RWPE2 (cell line): ENCODE measurements at regions not wholly inside any gene's neighbourhood (a gene's known extent, or its start where the extent isn't known, plus 50 kb on each side); places are given as distances from the start of the nearest gene placed in this dataset.
A peak's percentile ranks its signal among the peaks of the same experiment; 100 is the strongest.

Experiments
- ATAC-seq: fragments of 200-7000 bp; cut with Tn5 transposase; 3 replicates; pipeline ENCODE4 v1.9.1; 2021; ENCODE audit warnings: low read depth
- DNase-seq: peaks from one replicate; pipeline ENCODE4 v3.0.0-alpha.2; 2020; ENCODE audit warnings: low spot score
- H3K27ac ChIP-seq: fragments of 450-650 bp; 2 replicates; pipeline ENCODE4 v1.5.1; 2017; ENCODE audit warnings: mild to moderate bottlenecking; ENCODE audit not compliant: poor library complexity, severe bottlenecking
- H3K27me3 ChIP-seq: fragments of 250-450 bp; sonication (Bioruptor Pico); 2 replicates; pipeline ENCODE4 v1.5.1; 2021; ENCODE audit warnings: mild to moderate bottlenecking, moderate library complexity; ENCODE audit not compliant: insufficient read depth, poor library complexity, severe bottlenecking
- H3K36me3 ChIP-seq: fragments of 250-450 bp; sonication (Bioruptor Pico); 2 replicates; pipeline ENCODE4 v1.5.1; 2020; ENCODE audit warnings: low read depth, mild to moderate bottlenecking, moderate library complexity
- H3K4me1 ChIP-seq: fragments of 250-450 bp; sonication (Bioruptor Pico); 2 replicates; pipeline ENCODE4 v1.5.1; 2021; ENCODE audit warnings: mild to moderate bottlenecking, moderate library complexity; ENCODE audit not compliant: insufficient read depth, poor library complexity, severe bottlenecking
- H3K4me3 ChIP-seq: fragments of 250-450 bp; sonication (Bioruptor Pico); 2 replicates; pipeline ENCODE4 v1.5.1; 2021; ENCODE audit warnings: mild to moderate bottlenecking, moderate library complexity; ENCODE audit not compliant: severe bottlenecking
- H3K9me3 ChIP-seq: fragments of 250-450 bp; sonication (Bioruptor Pico); 2 replicates; pipeline ENCODE4 v1.5.1; 2021; ENCODE audit warnings: mild to moderate bottlenecking, moderate library complexity; ENCODE audit not compliant: severe bottlenecking
- CTCF ChIP-seq: fragments of 450-650 bp; IDR thresholded peaks from one replicate; pipeline ENCODE4 v1.5.1; 2017; ENCODE audit warnings: mild to moderate bottlenecking, moderate library complexity; ENCODE audit not compliant: poor library complexity, severe bottlenecking

- ATAC-seq (no peak), DNase-seq (no peak)
- H3K4me3 ChIP-seq, result no peak overlapping the region
- no peaks in the 10 kb centered on the region for H3K27me3 ChIP-seq
- H3K27ac ChIP-seq, result peak overlapping the region; percentile 39
- peaks cover 19% of the 10 kb centered on the region for H3K4me1 ChIP-seq
- no peak for TF ChIP-seq CTCF
- H3K9me3 ChIP-seq, result no peaks in the 10 kb centered on the region
- no peaks in the 10 kb centered on the region for H3K36me3 ChIP-seq
Observed at GRCh38 chr1:222995236-222995580, 147.8 kb downstream of the TLR5 start.

- no peak for TF ChIP-seq CTCF
- no peaks in the 10 kb centered on the region for H3K36me3 ChIP-seq
- no peaks in the 10 kb centered on the region for H3K27me3 ChIP-seq
- no peak overlapping the region for H3K4me3 ChIP-seq
- ATAC-seq (no peak), DNase-seq (no peak)
- no peaks in the 10 kb centered on the region for H3K9me3 ChIP-seq
- H3K4me1 ChIP-seq, result peaks cover 19% of the 10 kb centered on the region
- H3K27ac ChIP-seq, result no peak overlapping the region
Observed at GRCh38 chr1:222995620-222996309, 147.3 kb downstream of the TLR5 start.

GRCh38 chr1:222996310-222996975 is 146.6 kb downstream of the TLR5 start:
- DNase-seq (no peak), ATAC-seq (no peak)
- no peak overlapping the region for H3K27ac ChIP-seq
- peaks cover 19% of the 10 kb centered on the region for H3K4me1 ChIP-seq
- H3K36me3 ChIP-seq, result no peaks in the 10 kb centered on the region
- no peaks in the 10 kb centered on the region for H3K27me3 ChIP-seq
- H3K9me3 ChIP-seq, result no peaks in the 10 kb centered on the region
- TF ChIP-seq CTCF, result no peak
- no peak overlapping the region for H3K4me3 ChIP-seq

- H3K36me3 ChIP-seq, result no peaks in the 10 kb centered on the region
Observed at GRCh38 chr1:223000632-223001031, 142.4 kb downstream of the TLR5 start.

More at GRCh38 chr1:223000632-223001031, 142.4 kb downstream of the TLR5 start:
- no peak for ATAC-seq
- Histone ChIP-seq H3K27me3 (no peaks in the 10 kb centered on the region), H3K4me1 (no peaks in the 10 kb centered on the region), H3K27ac (no peak overlapping the region), H3K4me3 (no peak overlapping the region), H3K9me3 (no peaks in the 10 kb centered on the region)
- no peak for DNase-seq
- no peak for TF ChIP-seq CTCF
